ENCODE measurements at regions not wholly inside any gene's neighbourhood (a gene's known extent, or its start where the extent isn't known, plus 50 kb on each side); places are given as distances from the start of the nearest gene placed in this dataset.
"Not testable (repeated sequence)": the region's sequence is repeated elsewhere in the genome, so short reads cannot be mapped to it uniquely, and the experiment has no call there.

GRCh38 chr5:96319981-96320739 lies 112.9 kb downstream of the PCSK1 start:
- DNase-seq, result not testable (repeated sequence)

GRCh38 chr5:96318569-96319110 lies 114.4 kb downstream of the PCSK1 start:
- no peak for DNase-seq

GRCh38 chr5:96317945-96318344 lies 115.1 kb downstream of the PCSK1 start:
- DNase-seq, result no peak

- no peak for DNase-seq
Observed at GRCh38 chr5:96316487-96316886, 116.6 kb downstream of the PCSK1 start.

GRCh38 chr5:96316017-96316416 lies 117.0 kb downstream of the PCSK1 start:
- no peak for DNase-seq

- DNase-seq, result no peak
Observed at GRCh38 chr5:96315431-96315830, 117.6 kb downstream of the PCSK1 start.

- DNase-seq, result no peak
Observed at GRCh38 chr5:96312383-96312782, 120.7 kb downstream of the PCSK1 start.

- not testable (repeated sequence) for DNase-seq
Observed at GRCh38 chr5:96307047-96307446, 126.0 kb downstream of the PCSK1 start.

- no peak for DNase-seq
Observed at GRCh38 chr5:96302174-96302738, 130.8 kb downstream of the PCSK1 start.

- DNase-seq, result no peak
Observed at GRCh38 chr5:96300976-96301375, 132.1 kb downstream of the PCSK1 start.

- DNase-seq, result no peak
Observed at GRCh38 chr5:96297867-96298266, 135.2 kb downstream of the PCSK1 start.

- DNase-seq, result no peak
Observed at GRCh38 chr5:96297290-96297689, 135.8 kb downstream of the PCSK1 start.

- DNase-seq, result no peak
Observed at GRCh38 chr5:96294884-96295202, 138.2 kb downstream of the PCSK1 start.

GRCh38 chr5:96293966-96294883 lies 138.8 kb downstream of the PCSK1 start:
- no peak for DNase-seq

GRCh38 chr5:96292582-96293247 lies 140.3 kb downstream of the PCSK1 start:
- DNase-seq, result no peak

GRCh38 chr5:96289287-96289686 lies 143.8 kb downstream of the PCSK1 start:
- DNase-seq, result not testable (repeated sequence)

GRCh38 chr5:96288845-96289185 lies 144.2 kb downstream of the PCSK1 start:
- no peak for DNase-seq

GRCh38 chr5:96288166-96288844 lies 144.7 kb downstream of the PCSK1 start:
- DNase-seq, result no peak

GRCh38 chr5:96287136-96287535 lies 145.9 kb downstream of the PCSK1 start:
- no peak for DNase-seq

- no peak for DNase-seq
Observed at GRCh38 chr5:96285823-96286222, 147.2 kb downstream of the PCSK1 start.

- no peak for DNase-seq
Observed at GRCh38 chr5:96284727-96285389, 148.2 kb downstream of the PCSK1 start.
